ENCODE measurements at regions not wholly inside any gene's neighbourhood (a gene's known extent, or its start where the extent isn't known, plus 50 kb on each side); places are given as distances from the start of the nearest gene placed in this dataset.

GRCh38 chr6:137434640-137435039 is 59.6 kb downstream of the OLIG3 start:
- no peaks in the 10 kb centered on the region for H3K36me3 Mint-ChIP-seq
- peaks cover 7% of the 10 kb centered on the region for H3K27me3 Mint-ChIP-seq
- H3K4me3 Mint-ChIP-seq, result no peak overlapping the region
- H3K4me1 Mint-ChIP-seq (ENCODE audit: unreplicated experiment), result no peaks in the 10 kb centered on the region
- no peaks in the 10 kb centered on the region for H3K9me3 Mint-ChIP-seq
- no peak for DNase-seq (ENCODE audit: extremely low spot score, unreplicated experiment)
- TF ChIP-seq CTCF (conservative IDR thresholded peaks at IDR 0.05), result no peak
- no peak overlapping the region for H3K27ac Mint-ChIP-seq

- no peak for DNase-seq (ENCODE audit: extremely low spot score, unreplicated experiment)
- Mint-ChIP-seq H3K27ac (no peak overlapping the region), H3K9me3 (no peaks in the 10 kb centered on the region), H3K4me1 (ENCODE audit: unreplicated experiment) (peaks cover 7% of the 10 kb centered on the region), H3K4me3 (no peak overlapping the region), H3K36me3 (no peaks in the 10 kb centered on the region), H3K27me3 (peaks cover 7% of the 10 kb centered on the region)
- no peak for TF ChIP-seq CTCF (conservative IDR thresholded peaks at IDR 0.05)
Measured at GRCh38 chr6:137432054-137432611, 62.1 kb downstream of the OLIG3 start.

GRCh38 chr6:137430954-137431353 is 63.2 kb downstream of the OLIG3 start:
- Mint-ChIP-seq H3K36me3 (no peaks in the 10 kb centered on the region), H3K4me1 (ENCODE audit: unreplicated experiment) (peaks cover 7% of the 10 kb centered on the region), H3K9me3 (no peaks in the 10 kb centered on the region), H3K27me3 (peaks cover 8% of the 10 kb centered on the region), H3K4me3 (no peak overlapping the region), H3K27ac (no peak overlapping the region)
- DNase-seq (ENCODE audit: extremely low spot score, unreplicated experiment), result no peak
- TF ChIP-seq CTCF (conservative IDR thresholded peaks at IDR 0.05), result no peak

GRCh38 chr6:137427656-137428290 is 66.4 kb downstream of the OLIG3 start:
- no peak for TF ChIP-seq CTCF (conservative IDR thresholded peaks at IDR 0.05)
- Mint-ChIP-seq H3K9me3 (peaks cover under 1% of the 10 kb centered on the region), H3K4me3 (no peak overlapping the region), H3K4me1 (ENCODE audit: unreplicated experiment) (peaks cover 13% of the 10 kb centered on the region), H3K27ac (no peak overlapping the region), H3K27me3 (peaks cover 11% of the 10 kb centered on the region), H3K36me3 (no peaks in the 10 kb centered on the region)
- DNase-seq (ENCODE audit: extremely low spot score, unreplicated experiment), result no peak

- Mint-ChIP-seq H3K9me3 (peaks cover 6% of the 10 kb centered on the region), H3K27ac (no peak overlapping the region), H3K4me3 (no peak overlapping the region), H3K4me1 (ENCODE audit: unreplicated experiment) (peaks cover 13% of the 10 kb centered on the region), H3K27me3 (peaks cover 5% of the 10 kb centered on the region), H3K36me3 (no peaks in the 10 kb centered on the region)
- no peak for DNase-seq (ENCODE audit: extremely low spot score, unreplicated experiment)
- TF ChIP-seq CTCF (conservative IDR thresholded peaks at IDR 0.05), result no peak
Measured at GRCh38 chr6:137426007-137426689, 68.0 kb downstream of the OLIG3 start.

Data from type B pancreatic cell (in vitro differentiated cells).